A673 (cell line): ENCODE measurements at regions not wholly inside any gene's neighbourhood (a gene's known extent, or its start where the extent isn't known, plus 50 kb on each side); places are given as distances from the start of the nearest gene placed in this dataset.

Source experiments
- BruUV-seq: library from RNA; stranded (reverse); fragments of 400-500 nt; replicated peaks from 2 replicates; lab custom pipeline; 2021; lab: Mats Ljungman, UMichigan
- CTCF ChIA-PET: fragments of 300-600 bp; sonication (Branson Sonifier 250); formaldehyde crosslinking; loops from one replicate; lab custom pipeline; 2022; ENCODE audit warnings: antibody characterized with exemption; lab: Charles Lee
- POLR2A ChIA-PET: fragments of 300-600 bp; sonication (Branson Sonifier 250); formaldehyde crosslinking; loops from one replicate; lab custom pipeline; 2022; ENCODE audit warnings: antibody characterized with exemption; ENCODE audit not compliant: low non-redundant PET; lab: Charles Lee
- DNase-seq: peaks from one replicate; pipeline ENCODE4 v3.0.0-alpha.2; 2015; ENCODE audit warnings: low spot score
- H3K27ac ChIP-seq: fragments of 200-600 bp; sonication (generic); 2 replicates; pipeline ENCODE4 v1.5.1; 2016; ENCODE audit warnings: mixed run types, low read depth, mild to moderate bottlenecking, mixed read lengths, antibody characterized with exemption, low read length; ENCODE audit not compliant: poor library complexity, severe bottlenecking
- H3K27me3 ChIP-seq: fragments of 200-600 bp; sonication (generic); replicated peaks from 2 replicates; pipeline ENCODE4 v1.6.1; 2017; ENCODE audit warnings: mixed run types, low read depth, mild to moderate bottlenecking, mixed read lengths, antibody characterized with exemption, low read length; ENCODE audit not compliant: insufficient read depth, poor library complexity
- H3K36me3 ChIP-seq: fragments of 200-600 bp; sonication (generic); 2 replicates; pipeline ENCODE4 v1.6.1; 2016; ENCODE audit warnings: mixed run types, mild to moderate bottlenecking, mixed read lengths, antibody characterized with exemption, low read length; ENCODE audit not compliant: insufficient read depth, poor library complexity, severe bottlenecking
- H3K4me1 ChIP-seq: fragments of 200-600 bp; sonication (generic); 2 replicates; pipeline ENCODE4 v1.6.1; 2017; ENCODE audit warnings: mixed run types, mild to moderate bottlenecking, mixed read lengths, antibody characterized with exemption, low read length; ENCODE audit not compliant: insufficient read depth, poor library complexity, severe bottlenecking
- H3K4me3 ChIP-seq: fragments of 200-600 bp; sonication (generic); 2 replicates; pipeline ENCODE4 v1.5.1; 2016; ENCODE audit warnings: low read depth, mixed run types, mild to moderate bottlenecking, mixed read lengths, low read length; ENCODE audit not compliant: poor library complexity, severe bottlenecking
- H3K9me3 ChIP-seq: fragments of 200-600 bp; sonication (generic); 2 replicates; pipeline ENCODE4 v1.6.1; 2016; ENCODE audit warnings: mixed run types, low read depth, mild to moderate bottlenecking, mixed read lengths, antibody characterized with exemption, low read length; ENCODE audit not compliant: poor library complexity, severe bottlenecking
- CTCF ChIP-seq: fragments of 300-800, 200-600 bp; sonication (generic); conservative IDR thresholded peaks from 2 replicates; pipeline ENCODE4 v1.5.1; 2017; ENCODE audit warnings: low read depth, mild to moderate bottlenecking, antibody characterized with exemption, low read length, moderate library complexity, mixed read lengths
- EZH2 ChIP-seq: fragments of 200-600 bp; sonication (generic); IDR thresholded peaks from 2 replicates; pipeline ENCODE4 v1.6.1; 2017; ENCODE audit warnings: borderline replicate concordance, low read depth, mild to moderate bottlenecking, mixed read lengths, antibody characterized with exemption, low read length; ENCODE audit not compliant: poor library complexity, severe bottlenecking
- intact Hi-C: fragments of 100-400 bp; cut with micrococcal nuclease; formaldehyde crosslinking; loops from one replicate; pipeline ENCODE4 v1.10.0; 2022; ENCODE audit not compliant: unreplicated experiment

- H3K4me3 ChIP-seq, result no peak overlapping the region
- intact Hi-C loops, result no loop called here
- no peak overlapping the region for H3K27ac ChIP-seq
- H3K9me3 ChIP-seq, result no peaks in the 10 kb centered on the region
- H3K36me3 ChIP-seq, result no peaks in the 10 kb centered on the region
- peaks cover 61% of the 10 kb centered on the region for H3K27me3 ChIP-seq
- ChIA-PET CTCF (no interaction called here), POLR2A (no interaction called here)
- no peaks in the 10 kb centered on the region for H3K4me1 ChIP-seq
- DNase-seq, result no peak
- no TSS peak for BruUV-seq
- TF ChIP-seq EZH2 (no peak), CTCF (no peak)
Measured at GRCh38 chr16:5482256-5482655, 384.7 kb upstream of the EEF2KMT start.

- POLR2A ChIA-PET, result no interaction called here
- BruUV-seq, result no TSS peak
- Histone ChIP-seq H3K27ac (no peak overlapping the region), H3K4me1 (no peaks in the 10 kb centered on the region), H3K27me3 (peaks cover 68% of the 10 kb centered on the region), H3K4me3 (no peak overlapping the region), H3K36me3 (no peaks in the 10 kb centered on the region), H3K9me3 (no peaks in the 10 kb centered on the region)
- no peak for DNase-seq
- CTCF ChIA-PET, result no interaction called here
- no peak for TF ChIP-seq EZH2
- no peak for TF ChIP-seq CTCF
- intact Hi-C loops, result no loop called here
Measured at GRCh38 chr16:5480431-5481195, 383.0 kb upstream of the EEF2KMT start.

- Histone ChIP-seq H3K4me1 (no peaks in the 10 kb centered on the region), H3K27me3 (peaks cover 72% of the 10 kb centered on the region), H3K9me3 (no peaks in the 10 kb centered on the region), H3K4me3 (no peak overlapping the region), H3K36me3 (no peaks in the 10 kb centered on the region), H3K27ac (no peak overlapping the region)
- DNase-seq, result no peak
- no peak for TF ChIP-seq CTCF
- CTCF ChIA-PET, result no interaction called here
- POLR2A ChIA-PET, result no interaction called here
- no TSS peak for BruUV-seq
- intact Hi-C loops, result no loop called here
Measured at GRCh38 chr16:5479926-5480325, 382.3 kb upstream of the EEF2KMT start.
